ENCODE measurements at regions not wholly inside any gene's neighbourhood (a gene's known extent, or its start where the extent isn't known, plus 50 kb on each side); places are given as distances from the start of the nearest gene placed in this dataset.

DNA sequence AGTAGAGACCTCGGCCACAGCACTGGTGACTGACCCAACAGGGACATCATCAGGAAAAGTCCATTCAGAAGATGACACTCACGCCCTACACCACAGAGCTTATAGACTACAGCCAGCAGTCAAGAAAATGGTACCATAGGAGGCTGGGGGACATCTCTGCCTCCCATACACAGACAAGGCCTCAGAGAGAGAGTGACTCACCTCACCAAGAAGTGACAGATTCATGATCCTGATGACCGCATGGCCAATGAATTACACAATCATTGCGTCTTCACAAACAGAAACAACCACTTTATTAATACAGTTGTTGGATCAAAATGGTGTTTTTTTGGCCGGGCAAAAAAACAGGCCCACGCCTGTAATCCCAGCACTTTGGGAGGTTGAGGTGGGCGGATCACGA lies 260.8 kb upstream of the TSHZ3 start:
- Histone ChIP-seq H4K20me1 (ENCODE audit: insufficient read depth, low read length) (no peaks in the 10 kb centered on the region), H3K9me3 (ENCODE audit: low read depth, low read length) (no peaks in the 10 kb centered on the region), H3K27me3 (ENCODE audit: insufficient read depth, low read length) (no peaks in the 10 kb centered on the region), H2AFZ (ENCODE audit: low read length) (no peak overlapping the region), H3K4me2 (ENCODE audit: insufficient read depth, low read length) (no peak overlapping the region), H3K36me3 (ENCODE audit: insufficient read depth, low read length) (no peaks in the 10 kb centered on the region), H3K4me3 (ENCODE audit: insufficient read depth, low read length) (no peak overlapping the region), H3K27ac (ENCODE audit: low read depth, low read length) (no peak overlapping the region), H3K4me1 (ENCODE audit: insufficient read depth, low read length) (no peaks in the 10 kb centered on the region), H3K79me2 (ENCODE audit: insufficient read depth, low read length) (no peaks in the 10 kb centered on the region)
- DNase-seq (ENCODE audit: insufficient read length, low spot score, missing footprints), result peak; percentile 26
- TF ChIP-seq, protein P1, sequence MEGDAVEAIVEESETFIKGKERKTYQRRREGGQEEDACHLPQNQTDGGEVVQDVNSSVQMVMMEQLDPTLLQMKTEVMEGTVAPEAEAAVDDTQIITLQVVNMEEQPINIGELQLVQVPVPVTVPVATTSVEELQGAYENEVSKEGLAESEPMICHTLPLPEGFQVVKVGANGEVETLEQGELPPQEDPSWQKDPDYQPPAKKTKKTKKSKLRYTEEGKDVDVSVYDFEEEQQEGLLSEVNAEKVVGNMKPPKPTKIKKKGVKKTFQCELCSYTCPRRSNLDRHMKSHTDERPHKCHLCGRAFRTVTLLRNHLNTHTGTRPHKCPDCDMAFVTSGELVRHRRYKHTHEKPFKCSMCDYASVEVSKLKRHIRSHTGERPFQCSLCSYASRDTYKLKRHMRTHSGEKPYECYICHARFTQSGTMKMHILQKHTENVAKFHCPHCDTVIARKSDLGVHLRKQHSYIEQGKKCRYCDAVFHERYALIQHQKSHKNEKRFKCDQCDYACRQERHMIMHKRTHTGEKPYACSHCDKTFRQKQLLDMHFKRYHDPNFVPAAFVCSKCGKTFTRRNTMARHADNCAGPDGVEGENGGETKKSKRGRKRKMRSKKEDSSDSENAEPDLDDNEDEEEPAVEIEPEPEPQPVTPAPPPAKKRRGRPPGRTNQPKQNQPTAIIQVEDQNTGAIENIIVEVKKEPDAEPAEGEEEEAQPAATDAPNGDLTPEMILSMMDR (IDR thresholded peaks at IDR 0.05; ENCODE audit: extremely low read depth, low read depth, low read length), result no peak

DNA sequence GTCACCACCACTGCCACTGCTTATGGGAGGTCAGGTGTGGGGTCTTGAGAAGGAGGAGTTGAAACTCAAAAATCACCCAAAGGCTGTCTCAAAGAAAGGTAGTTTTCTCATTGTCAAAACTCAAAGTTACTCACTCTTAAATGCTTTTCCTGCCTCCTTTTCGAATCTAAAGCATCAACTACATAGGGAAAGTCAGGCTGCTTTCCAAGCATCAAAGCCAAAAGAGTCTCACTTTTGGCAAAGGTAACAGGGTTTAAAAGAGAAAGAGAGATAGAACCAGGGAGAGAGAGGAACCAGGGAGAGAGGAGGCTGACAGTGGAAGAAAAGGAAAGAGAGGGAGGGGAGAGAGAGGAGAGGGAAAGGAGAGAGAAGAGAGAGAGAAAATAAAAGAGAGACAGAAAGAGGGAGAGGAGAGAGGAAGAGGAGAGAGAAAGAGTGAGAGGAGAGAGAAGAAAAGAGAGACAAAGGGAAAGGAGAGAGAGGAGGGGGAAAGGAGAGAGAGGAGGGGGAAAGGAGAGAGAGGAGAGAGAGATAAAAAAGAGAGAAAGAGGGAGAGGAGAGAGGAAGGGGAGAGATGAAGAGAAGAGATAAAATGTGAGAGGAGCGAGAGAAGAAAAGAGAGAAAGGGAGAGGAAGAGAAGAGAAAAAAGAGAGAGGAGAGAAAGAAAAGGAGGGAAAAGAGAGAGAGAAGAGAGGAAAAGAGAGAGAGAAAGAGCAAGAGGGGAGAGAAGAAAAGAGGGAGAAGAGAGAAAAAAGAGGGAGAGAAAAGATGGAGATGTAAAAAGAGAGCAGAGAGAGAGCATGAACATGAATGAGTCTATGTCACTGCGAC lies 262.0 kb upstream of the TSHZ3 start:
- H3K4me3 ChIP-seq (ENCODE audit: insufficient read depth, low read length), result no peak overlapping the region

DNA sequence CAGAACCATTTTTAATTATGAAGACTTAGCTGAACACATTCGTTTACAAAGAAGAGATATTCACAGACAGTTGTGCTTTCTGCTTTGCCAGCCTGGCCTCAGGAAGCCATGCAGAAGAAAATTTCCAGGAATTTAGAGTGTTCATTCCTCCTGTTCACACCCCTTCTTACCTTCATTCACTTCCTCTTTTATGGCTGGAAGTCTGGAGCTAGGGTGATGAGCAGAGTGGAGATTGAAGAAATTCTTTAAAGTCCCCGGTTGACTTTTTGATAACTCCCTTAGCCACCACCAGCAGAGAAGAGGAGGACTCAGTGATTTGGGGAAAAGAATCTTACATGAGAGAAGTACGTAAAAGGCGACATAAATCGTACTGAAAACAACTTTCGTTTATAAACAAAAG lies 263.6 kb upstream of the TSHZ3 start:
- no peak overlapping the region for H3K27ac ChIP-seq (ENCODE audit: low read depth, low read length)
- H3K27me3 ChIP-seq (ENCODE audit: insufficient read depth, low read length), result no peaks in the 10 kb centered on the region
- no peaks in the 10 kb centered on the region for H3K79me2 ChIP-seq (ENCODE audit: insufficient read depth, low read length)
- H3K4me3 ChIP-seq (ENCODE audit: insufficient read depth, low read length), result no peak overlapping the region
- H4K20me1 ChIP-seq (ENCODE audit: insufficient read depth, low read length), result no peaks in the 10 kb centered on the region
- TF ChIP-seq, protein P1 (IDR thresholded peaks at IDR 0.05; ENCODE audit: extremely low read depth, low read depth, low read length), result no peak
- H3K4me1 ChIP-seq (ENCODE audit: insufficient read depth, low read length), result no peaks in the 10 kb centered on the region
- no peak overlapping the region for H3K4me2 ChIP-seq (ENCODE audit: insufficient read depth, low read length)
- peak; percentile 54 for DNase-seq (ENCODE audit: insufficient read length, low spot score, missing footprints)
- H2AFZ ChIP-seq (ENCODE audit: low read length), result no peak overlapping the region
- no peaks in the 10 kb centered on the region for H3K36me3 ChIP-seq (ENCODE audit: insufficient read depth, low read length)
- H3K9me3 ChIP-seq (ENCODE audit: low read depth, low read length), result no peaks in the 10 kb centered on the region

More for the DNA sequence above, 262.0 kb upstream of the TSHZ3 start:
- H2AFZ ChIP-seq (ENCODE audit: low read length), result no peak overlapping the region
- no peak overlapping the region for H3K4me2 ChIP-seq (ENCODE audit: insufficient read depth, low read length)
- no peaks in the 10 kb centered on the region for H3K27me3 ChIP-seq (ENCODE audit: insufficient read depth, low read length)
- H4K20me1 ChIP-seq (ENCODE audit: insufficient read depth, low read length), result no peaks in the 10 kb centered on the region
- no peaks in the 10 kb centered on the region for H3K9me3 ChIP-seq (ENCODE audit: low read depth, low read length)
- H3K27ac ChIP-seq (ENCODE audit: low read depth, low read length), result no peak overlapping the region
- DNase-seq (ENCODE audit: insufficient read length, low spot score, missing footprints), result no peak
- no peaks in the 10 kb centered on the region for H3K36me3 ChIP-seq (ENCODE audit: insufficient read depth, low read length)
- no peaks in the 10 kb centered on the region for H3K79me2 ChIP-seq (ENCODE audit: insufficient read depth, low read length)
- no peaks in the 10 kb centered on the region for H3K4me1 ChIP-seq (ENCODE audit: insufficient read depth, low read length)
- TF ChIP-seq, protein P1 (IDR thresholded peaks at IDR 0.05; ENCODE audit: extremely low read depth, low read depth, low read length), result no peak

GRCh38 chr19:31613683-31614219 lies 264.5 kb upstream of the TSHZ3 start:
- no peaks in the 10 kb centered on the region for H3K36me3 ChIP-seq (ENCODE audit: insufficient read depth, low read length)
- H3K27ac ChIP-seq (ENCODE audit: low read depth, low read length), result no peak overlapping the region
- DNase-seq (ENCODE audit: insufficient read length, low spot score, missing footprints), result peak; percentile 42
- no peak overlapping the region for H3K4me2 ChIP-seq (ENCODE audit: insufficient read depth, low read length)
- H3K27me3 ChIP-seq (ENCODE audit: insufficient read depth, low read length), result no peaks in the 10 kb centered on the region
- H3K4me3 ChIP-seq (ENCODE audit: insufficient read depth, low read length), result no peak overlapping the region
- H2AFZ ChIP-seq (ENCODE audit: low read length), result no peak overlapping the region
- TF ChIP-seq, protein P1 (IDR thresholded peaks at IDR 0.05; ENCODE audit: extremely low read depth, low read depth, low read length), result no peak
- no peaks in the 10 kb centered on the region for H3K4me1 ChIP-seq (ENCODE audit: insufficient read depth, low read length)
- no peaks in the 10 kb centered on the region for H3K9me3 ChIP-seq (ENCODE audit: low read depth, low read length)
- H3K79me2 ChIP-seq (ENCODE audit: insufficient read depth, low read length), result no peaks in the 10 kb centered on the region
- H4K20me1 ChIP-seq (ENCODE audit: insufficient read depth, low read length), result no peaks in the 10 kb centered on the region

Measured in osteoblast (primary cell).